ENCODE measurements at regions not wholly inside any gene's neighbourhood (a gene's known extent, or its start where the extent isn't known, plus 50 kb on each side); places are given as distances from the start of the nearest gene placed in this dataset.
A peak's percentile ranks its signal among the peaks of the same experiment; 100 is the strongest.

DNA sequence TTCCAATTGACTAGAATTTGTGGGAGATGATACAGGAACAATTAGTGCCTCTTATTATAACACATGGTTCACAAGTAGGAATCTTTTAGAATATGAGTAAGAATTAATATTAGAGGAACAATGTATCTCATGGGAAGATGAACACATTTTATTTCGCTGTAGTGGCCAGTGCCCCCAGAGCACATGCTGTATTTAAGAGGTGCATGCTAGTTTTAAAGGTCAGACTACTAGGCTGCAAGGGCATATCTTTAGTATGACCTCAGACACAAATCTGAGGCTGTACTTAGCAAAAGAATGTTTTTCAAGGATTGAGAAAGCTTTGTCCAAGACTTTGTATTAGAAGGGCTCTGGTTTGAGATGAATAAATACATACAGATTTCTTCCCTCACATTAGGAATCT, 586.9 kb downstream of the CCER1 start:
- TF ChIP-seq, protein P1, sequence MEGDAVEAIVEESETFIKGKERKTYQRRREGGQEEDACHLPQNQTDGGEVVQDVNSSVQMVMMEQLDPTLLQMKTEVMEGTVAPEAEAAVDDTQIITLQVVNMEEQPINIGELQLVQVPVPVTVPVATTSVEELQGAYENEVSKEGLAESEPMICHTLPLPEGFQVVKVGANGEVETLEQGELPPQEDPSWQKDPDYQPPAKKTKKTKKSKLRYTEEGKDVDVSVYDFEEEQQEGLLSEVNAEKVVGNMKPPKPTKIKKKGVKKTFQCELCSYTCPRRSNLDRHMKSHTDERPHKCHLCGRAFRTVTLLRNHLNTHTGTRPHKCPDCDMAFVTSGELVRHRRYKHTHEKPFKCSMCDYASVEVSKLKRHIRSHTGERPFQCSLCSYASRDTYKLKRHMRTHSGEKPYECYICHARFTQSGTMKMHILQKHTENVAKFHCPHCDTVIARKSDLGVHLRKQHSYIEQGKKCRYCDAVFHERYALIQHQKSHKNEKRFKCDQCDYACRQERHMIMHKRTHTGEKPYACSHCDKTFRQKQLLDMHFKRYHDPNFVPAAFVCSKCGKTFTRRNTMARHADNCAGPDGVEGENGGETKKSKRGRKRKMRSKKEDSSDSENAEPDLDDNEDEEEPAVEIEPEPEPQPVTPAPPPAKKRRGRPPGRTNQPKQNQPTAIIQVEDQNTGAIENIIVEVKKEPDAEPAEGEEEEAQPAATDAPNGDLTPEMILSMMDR (IDR thresholded peaks at IDR 0.05; ENCODE audit: insufficient read depth, missing control alignments) = no peak
- DNase-seq (ENCODE audit: insufficient read length, low spot score) (no peak), FAIRE-seq (no peak)

DNA sequence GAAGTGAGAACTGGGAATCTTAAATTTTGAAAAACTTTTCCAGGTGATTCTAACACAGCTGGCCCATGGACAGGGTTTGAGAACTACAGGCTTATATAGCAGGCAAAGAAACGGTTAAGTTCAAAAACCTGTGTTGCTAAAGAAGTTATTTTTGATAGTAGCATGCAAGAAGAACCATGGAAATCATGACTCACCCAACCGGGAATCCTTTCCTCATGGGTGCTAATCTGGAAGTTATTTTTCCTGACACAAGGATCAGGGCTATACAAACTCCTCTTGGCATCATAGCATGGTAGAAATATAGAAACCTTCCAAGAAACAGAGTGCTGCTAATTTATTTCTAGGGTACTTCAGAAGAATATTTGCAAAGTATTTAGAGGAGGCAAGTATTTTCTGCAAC, 588.7 kb downstream of the CCER1 start:
- TF ChIP-seq, protein P1 (IDR thresholded peaks at IDR 0.05; ENCODE audit: insufficient read depth, missing control alignments) = no peak
- DNase-seq (ENCODE audit: insufficient read length, low spot score) (no peak), FAIRE-seq (no peak)

DNA sequence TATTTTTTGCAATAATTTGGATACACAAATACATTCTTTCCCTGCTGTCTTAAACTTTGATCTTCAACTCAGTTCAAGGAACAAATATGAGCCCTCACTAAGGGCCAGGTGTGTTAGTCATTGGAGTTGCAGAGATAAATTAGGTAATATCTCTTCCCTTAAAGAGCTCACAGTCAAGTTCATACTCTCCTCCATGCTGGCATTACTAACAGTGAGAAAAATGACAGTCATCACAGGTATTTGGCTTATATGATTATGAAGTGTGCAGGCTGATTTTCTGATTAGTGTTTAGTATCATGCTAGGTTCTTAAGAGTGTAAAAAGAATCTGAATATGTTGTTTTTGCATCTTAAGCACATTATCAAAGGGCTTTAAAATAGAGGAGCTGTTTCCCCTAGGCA, 594.7 kb downstream of the CCER1 start:
- TF ChIP-seq, protein P1 (IDR thresholded peaks at IDR 0.05; ENCODE audit: insufficient read depth, missing control alignments) = no peak
- FAIRE-seq (peak; percentile 87), DNase-seq (ENCODE audit: insufficient read length, low spot score) (no peak)

DNA sequence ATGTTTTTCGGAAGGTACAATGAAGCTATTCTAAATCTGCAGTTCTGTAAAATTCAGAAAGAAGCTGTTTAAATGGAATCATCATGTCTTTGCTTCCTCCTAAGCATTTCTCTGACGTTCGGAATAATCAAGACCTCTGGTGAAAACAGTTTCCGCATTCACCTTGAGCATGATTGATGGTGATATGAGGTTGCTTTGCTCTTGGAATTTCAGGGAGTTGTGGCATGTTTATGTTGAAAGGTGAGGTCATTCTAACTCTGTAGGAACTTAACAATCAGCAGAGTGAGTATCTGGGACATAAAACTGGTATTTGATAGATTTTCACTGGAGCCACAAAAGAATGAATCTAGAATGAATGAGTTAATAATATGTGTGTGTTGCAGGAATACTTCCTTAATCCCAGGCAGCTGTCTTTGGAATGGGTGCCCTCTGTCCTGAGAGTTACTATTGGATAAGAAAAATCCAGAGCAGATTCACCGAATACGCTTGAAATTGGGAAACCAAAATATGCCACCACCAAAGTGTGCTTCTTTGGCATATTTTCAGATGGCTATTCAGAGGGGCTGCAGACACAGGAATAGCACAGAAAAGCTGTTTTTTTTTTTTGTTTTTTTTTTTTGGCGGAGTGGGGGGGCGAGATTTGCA, 599.1 kb downstream of the CCER1 start:
- DNase-seq (ENCODE audit: insufficient read length, low spot score) (no peak), FAIRE-seq (peak; percentile 96)
- TF ChIP-seq, protein P1 (IDR thresholded peaks at IDR 0.05; ENCODE audit: insufficient read depth, missing control alignments) = no peak

DNA sequence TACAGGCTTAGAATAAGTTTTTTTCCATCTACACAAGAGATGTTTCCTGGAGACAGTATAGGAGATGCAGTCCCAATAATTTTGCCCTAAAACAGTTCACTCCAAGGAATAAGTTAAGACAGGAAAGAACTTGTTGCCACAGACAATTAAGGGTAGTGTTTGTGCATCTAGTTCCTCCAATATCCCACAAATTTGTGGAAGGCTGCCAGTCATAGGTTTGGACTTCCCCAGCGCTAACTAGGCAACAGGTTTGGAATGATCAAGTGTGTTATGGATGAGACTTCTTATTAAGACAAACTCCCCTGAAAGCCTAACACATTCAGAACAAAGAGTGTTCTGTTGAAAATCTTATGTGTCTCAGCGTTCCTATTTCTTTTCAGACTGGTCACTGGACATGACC, 611.0 kb downstream of the CCER1 start:
- DNase-seq (ENCODE audit: insufficient read length, low spot score) (no peak), FAIRE-seq (peak; percentile 25)
- TF ChIP-seq, protein P1 (IDR thresholded peaks at IDR 0.05; ENCODE audit: insufficient read depth, missing control alignments) = no peak

DNA sequence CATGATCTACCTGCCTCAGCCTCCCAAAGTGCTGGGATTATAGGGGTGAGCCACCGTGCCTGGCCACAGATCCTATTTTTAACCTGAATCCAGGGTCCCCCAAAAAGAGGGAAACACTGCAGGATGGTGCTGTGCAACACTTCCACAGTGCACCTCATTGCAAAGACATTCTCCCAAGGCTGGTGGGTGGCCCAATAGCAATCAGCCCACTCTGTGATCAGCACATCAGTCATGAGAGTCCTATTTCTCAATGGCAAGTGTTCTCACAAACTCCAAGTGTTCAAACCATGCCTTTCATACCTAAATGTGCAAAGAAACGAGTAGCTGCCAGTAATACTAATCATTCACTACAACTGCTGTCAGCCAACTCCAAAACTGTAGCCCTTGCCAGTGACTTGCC, 612.9 kb downstream of the CCER1 start:
- FAIRE-seq (no peak), DNase-seq (ENCODE audit: insufficient read length, low spot score) (no peak)
- TF ChIP-seq, protein P1 (IDR thresholded peaks at IDR 0.05; ENCODE audit: insufficient read depth, missing control alignments) = no peak

DNA sequence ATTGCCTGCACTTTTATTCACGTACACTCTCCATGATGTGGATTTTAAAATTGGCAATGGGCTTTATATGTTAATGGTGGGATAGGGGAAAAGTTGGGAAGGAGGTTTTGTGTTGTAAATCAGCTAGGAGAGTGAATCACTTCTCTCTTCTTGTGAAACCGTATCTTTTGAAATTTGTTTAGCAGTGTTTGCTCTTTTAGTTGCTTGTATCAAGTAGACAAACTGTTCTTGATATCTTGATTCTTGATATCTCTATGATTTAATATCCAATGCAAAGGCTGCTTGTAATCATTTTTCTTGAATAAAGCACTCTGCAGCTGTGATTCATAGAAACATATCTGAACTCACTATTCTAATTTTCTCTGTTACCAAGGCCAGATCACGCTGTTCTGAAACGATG, 615.1 kb downstream of the CCER1 start:
- no peak for FAIRE-seq

More for the DNA sequence above, 615.1 kb downstream of the CCER1 start:
- DNase-seq (ENCODE audit: insufficient read length, low spot score) = no peak
- TF ChIP-seq, protein P1 (IDR thresholded peaks at IDR 0.05; ENCODE audit: insufficient read depth, missing control alignments) = no peak

Data from D721Med (cell line).